ENCODE measurements at regions not wholly inside any gene's neighbourhood (a gene's known extent, or its start where the extent isn't known, plus 50 kb on each side); places are given as distances from the start of the nearest gene placed in this dataset.

GRCh38 chr20:39253051-39253755 lies 291.1 kb downstream of the DHX35 start:
- no peak for DNase-seq (ENCODE audit: insufficient read length, low spot score)
- FAIRE-seq: no peak
- TF ChIP-seq PAX5 (IDR thresholded peaks at IDR 0.05; ENCODE audit: insufficient read depth, low read length, severe bottlenecking) (no peak), POLR2AphosphoS5 (IDR thresholded peaks at IDR 0.05; ENCODE audit: low read depth, low read length) (no peak), TAF1 (IDR thresholded peaks at IDR 0.05; ENCODE audit: low read depth, low read length) (no peak), POU2F2 (IDR thresholded peaks at IDR 0.05; ENCODE audit: low read depth, low read length) (no peak), POLR2A (IDR thresholded peaks at IDR 0.05; ENCODE audit: low read depth, low read length) (no peak), SPI1 (IDR thresholded peaks at IDR 0.05; ENCODE audit: low read depth, low read length) (no peak)

- FAIRE-seq (no peak), DNase-seq (ENCODE audit: insufficient read length, low spot score) (no peak)
These were observed 289.9 kb downstream of the DHX35 start for GRCh38 chr20:39252035-39252434.

GRCh38 chr20:39249798-39250197 lies 287.7 kb downstream of the DHX35 start:
- TF ChIP-seq TAF1 (IDR thresholded peaks at IDR 0.05; ENCODE audit: low read depth, low read length) (no peak), POU2F2 (IDR thresholded peaks at IDR 0.05; ENCODE audit: low read depth, low read length) (no peak), SPI1 (IDR thresholded peaks at IDR 0.05; ENCODE audit: low read depth, low read length) (no peak), PAX5 (IDR thresholded peaks at IDR 0.05; ENCODE audit: insufficient read depth, low read length, severe bottlenecking) (no peak), POLR2A (IDR thresholded peaks at IDR 0.05; ENCODE audit: low read depth, low read length) (no peak), POLR2AphosphoS5 (IDR thresholded peaks at IDR 0.05; ENCODE audit: low read depth, low read length) (no peak)
- FAIRE-seq (no peak), DNase-seq (ENCODE audit: insufficient read length, low spot score) (no peak)

More at GRCh38 chr20:39252035-39252434, 289.9 kb downstream of the DHX35 start:
- no peak for TF ChIP-seq SPI1 (IDR thresholded peaks at IDR 0.05; ENCODE audit: low read depth, low read length)
- no peak for TF ChIP-seq PAX5 (IDR thresholded peaks at IDR 0.05; ENCODE audit: insufficient read depth, low read length, severe bottlenecking)
- no peak for TF ChIP-seq POU2F2 (IDR thresholded peaks at IDR 0.05; ENCODE audit: low read depth, low read length)
- no peak for TF ChIP-seq TAF1 (IDR thresholded peaks at IDR 0.05; ENCODE audit: low read depth, low read length)
- TF ChIP-seq POLR2A (IDR thresholded peaks at IDR 0.05; ENCODE audit: low read depth, low read length): no peak
- TF ChIP-seq POLR2AphosphoS5 (IDR thresholded peaks at IDR 0.05; ENCODE audit: low read depth, low read length): no peak

- no peak for FAIRE-seq
- no peak for TF ChIP-seq SPI1 (IDR thresholded peaks at IDR 0.05; ENCODE audit: low read depth, low read length)
- no peak for TF ChIP-seq PAX5 (IDR thresholded peaks at IDR 0.05; ENCODE audit: insufficient read depth, low read length, severe bottlenecking)
- TF ChIP-seq POLR2AphosphoS5 (IDR thresholded peaks at IDR 0.05; ENCODE audit: low read depth, low read length): no peak
- no peak for DNase-seq (ENCODE audit: insufficient read length, low spot score)
These were observed 286.8 kb downstream of the DHX35 start for GRCh38 chr20:39248862-39249485.

GRCh38 chr20:39248171-39248861 lies 286.2 kb downstream of the DHX35 start:
- FAIRE-seq: no peak
- TF ChIP-seq POU2F2 (IDR thresholded peaks at IDR 0.05; ENCODE audit: low read depth, low read length) (no peak), POLR2AphosphoS5 (IDR thresholded peaks at IDR 0.05; ENCODE audit: low read depth, low read length) (no peak), POLR2A (IDR thresholded peaks at IDR 0.05; ENCODE audit: low read depth, low read length) (no peak), TAF1 (IDR thresholded peaks at IDR 0.05; ENCODE audit: low read depth, low read length) (no peak), SPI1 (IDR thresholded peaks at IDR 0.05; ENCODE audit: low read depth, low read length) (no peak), PAX5 (IDR thresholded peaks at IDR 0.05; ENCODE audit: insufficient read depth, low read length, severe bottlenecking) (no peak)
- DNase-seq (ENCODE audit: insufficient read length, low spot score): no peak

GRCh38 chr20:39246436-39246835 lies 284.3 kb downstream of the DHX35 start:
- TF ChIP-seq PAX5 (IDR thresholded peaks at IDR 0.05; ENCODE audit: insufficient read depth, low read length, severe bottlenecking) (no peak), SPI1 (IDR thresholded peaks at IDR 0.05; ENCODE audit: low read depth, low read length) (no peak), POU2F2 (IDR thresholded peaks at IDR 0.05; ENCODE audit: low read depth, low read length) (no peak), POLR2A (IDR thresholded peaks at IDR 0.05; ENCODE audit: low read depth, low read length) (no peak), POLR2AphosphoS5 (IDR thresholded peaks at IDR 0.05; ENCODE audit: low read depth, low read length) (no peak), TAF1 (IDR thresholded peaks at IDR 0.05; ENCODE audit: low read depth, low read length) (no peak)
- no peak for DNase-seq (ENCODE audit: insufficient read length, low spot score)
- no peak for FAIRE-seq

- no peak for TF ChIP-seq SPI1 (IDR thresholded peaks at IDR 0.05; ENCODE audit: low read depth, low read length)
- no peak for TF ChIP-seq POU2F2 (IDR thresholded peaks at IDR 0.05; ENCODE audit: low read depth, low read length)
- no peak for TF ChIP-seq TAF1 (IDR thresholded peaks at IDR 0.05; ENCODE audit: low read depth, low read length)
- DNase-seq (ENCODE audit: insufficient read length, low spot score): no peak
- no peak for FAIRE-seq
These were observed 283.7 kb downstream of the DHX35 start for GRCh38 chr20:39245685-39246311.

GRCh38 chr20:39243962-39244361 lies 281.8 kb downstream of the DHX35 start:
- no peak for DNase-seq (ENCODE audit: insufficient read length, low spot score)
- TF ChIP-seq POU2F2 (IDR thresholded peaks at IDR 0.05; ENCODE audit: low read depth, low read length): no peak
- TF ChIP-seq TAF1 (IDR thresholded peaks at IDR 0.05; ENCODE audit: low read depth, low read length): no peak
- no peak for TF ChIP-seq PAX5 (IDR thresholded peaks at IDR 0.05; ENCODE audit: insufficient read depth, low read length, severe bottlenecking)
- no peak for TF ChIP-seq POLR2AphosphoS5 (IDR thresholded peaks at IDR 0.05; ENCODE audit: low read depth, low read length)
- no peak for TF ChIP-seq POLR2A (IDR thresholded peaks at IDR 0.05; ENCODE audit: low read depth, low read length)
- no peak for TF ChIP-seq SPI1 (IDR thresholded peaks at IDR 0.05; ENCODE audit: low read depth, low read length)
- no peak for FAIRE-seq

- FAIRE-seq: no peak
These were observed 280.5 kb downstream of the DHX35 start for GRCh38 chr20:39242614-39243013.

More at GRCh38 chr20:39242614-39243013, 280.5 kb downstream of the DHX35 start:
- DNase-seq (ENCODE audit: insufficient read length, low spot score): no peak
- TF ChIP-seq POLR2A (IDR thresholded peaks at IDR 0.05; ENCODE audit: low read depth, low read length) (no peak), TAF1 (IDR thresholded peaks at IDR 0.05; ENCODE audit: low read depth, low read length) (no peak), SPI1 (IDR thresholded peaks at IDR 0.05; ENCODE audit: low read depth, low read length) (no peak), POU2F2 (IDR thresholded peaks at IDR 0.05; ENCODE audit: low read depth, low read length) (no peak), PAX5 (IDR thresholded peaks at IDR 0.05; ENCODE audit: insufficient read depth, low read length, severe bottlenecking) (no peak), POLR2AphosphoS5 (IDR thresholded peaks at IDR 0.05; ENCODE audit: low read depth, low read length) (no peak)

Measured in GM12891 (cell line).